ENCODE measurements at regions not wholly inside any gene's neighbourhood (a gene's known extent, or its start where the extent isn't known, plus 50 kb on each side); places are given as distances from the start of the nearest gene placed in this dataset.

- no peak for DNase-seq (ENCODE audit: low read depth in 4 of 4, low spot score in 3 of 4)
Observed at GRCh38 chr2:100658017-100658416, 95.2 kb downstream of the PDCL3 start.

GRCh38 chr2:100660851-100661584, 98.2 kb downstream of the PDCL3 start:
- DNase-seq (ENCODE audit: low read depth in 4 of 4, low spot score in 3 of 4): no peak

DNA sequence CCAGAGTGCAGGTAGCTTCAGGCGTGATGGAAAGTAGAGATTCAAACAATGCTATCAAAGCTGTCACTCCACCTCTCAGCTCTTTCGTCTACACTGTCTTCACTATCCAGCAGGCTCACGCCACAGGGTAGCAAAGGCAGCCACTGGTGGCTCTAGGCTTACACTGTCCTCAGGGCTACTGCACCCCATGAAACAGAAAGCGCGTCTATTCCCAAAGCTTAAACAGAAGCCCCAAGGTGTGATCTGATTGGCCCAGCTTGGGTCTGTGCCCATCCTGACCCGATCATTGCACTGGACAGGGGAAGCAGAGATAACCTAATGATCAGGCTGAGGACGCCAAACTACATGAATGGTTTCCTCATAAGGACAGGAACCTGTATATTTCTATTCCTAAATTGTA, 100.1 kb downstream of the PDCL3 start:
- DNase-seq (ENCODE audit: low read depth in 4 of 4, low spot score in 3 of 4): no peak

DNA sequence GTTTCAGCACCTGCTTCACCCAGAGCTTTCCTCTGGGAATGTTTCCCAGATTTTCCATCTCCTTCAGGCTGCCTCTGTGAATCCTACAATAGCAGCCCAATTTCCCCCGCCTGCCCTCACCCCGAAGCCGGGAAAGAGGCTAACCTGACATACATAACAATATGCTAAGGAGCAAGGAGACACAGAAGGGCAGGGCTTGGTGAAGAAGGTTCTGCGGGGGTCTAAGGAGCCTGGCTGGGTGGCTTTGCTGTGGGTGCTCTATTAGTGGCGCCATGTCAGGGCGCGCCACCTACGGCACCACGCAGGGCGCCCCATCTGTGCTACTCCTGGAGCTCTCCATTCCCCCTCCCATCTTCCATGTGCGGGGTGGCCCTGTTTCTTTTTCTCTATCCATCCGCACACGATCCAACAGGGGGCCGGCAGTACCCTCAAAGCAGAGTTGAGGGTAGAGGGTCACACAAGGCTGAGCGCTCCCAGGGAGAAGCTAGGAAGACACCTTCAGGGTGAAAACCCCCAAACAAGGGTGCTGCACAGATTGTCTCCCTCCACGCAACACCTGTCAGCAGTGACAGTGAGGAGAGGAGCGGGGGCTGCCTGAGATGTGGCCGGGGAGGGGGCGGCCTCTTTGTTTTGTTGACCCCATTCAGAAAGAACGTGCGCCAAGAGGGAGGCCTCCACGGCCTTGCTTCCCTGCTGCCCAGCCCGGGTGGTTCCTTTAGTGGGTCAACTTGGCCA, 101.4 kb downstream of the PDCL3 start:
- DNase-seq (ENCODE audit: low read depth in 4 of 4, low spot score in 3 of 4): no peak

DNA sequence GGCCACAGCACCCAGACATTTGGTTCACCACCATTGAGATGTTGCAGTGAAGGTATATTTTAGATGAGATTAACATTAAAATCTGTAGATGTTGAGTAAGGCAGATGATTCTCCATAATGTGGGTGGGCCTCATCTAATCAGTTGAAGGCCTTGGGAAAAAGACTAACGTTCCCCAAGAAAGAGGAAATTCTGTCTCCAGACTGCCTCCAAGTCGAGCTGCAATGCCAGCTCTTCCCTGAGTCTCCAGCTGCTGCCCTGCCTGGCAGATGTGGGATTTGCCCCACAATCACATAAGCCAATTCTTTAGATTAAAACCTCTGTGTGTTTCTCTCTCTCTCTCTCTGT, 101.9 kb downstream of the PDCL3 start:
- DNase-seq (ENCODE audit: low read depth in 4 of 4, low spot score in 3 of 4): no peak

- DNase-seq (ENCODE audit: low read depth in 4 of 4, low spot score in 3 of 4): no peak
Observed at GRCh38 chr2:100666996-100667395, 104.2 kb downstream of the PDCL3 start.

DNA sequence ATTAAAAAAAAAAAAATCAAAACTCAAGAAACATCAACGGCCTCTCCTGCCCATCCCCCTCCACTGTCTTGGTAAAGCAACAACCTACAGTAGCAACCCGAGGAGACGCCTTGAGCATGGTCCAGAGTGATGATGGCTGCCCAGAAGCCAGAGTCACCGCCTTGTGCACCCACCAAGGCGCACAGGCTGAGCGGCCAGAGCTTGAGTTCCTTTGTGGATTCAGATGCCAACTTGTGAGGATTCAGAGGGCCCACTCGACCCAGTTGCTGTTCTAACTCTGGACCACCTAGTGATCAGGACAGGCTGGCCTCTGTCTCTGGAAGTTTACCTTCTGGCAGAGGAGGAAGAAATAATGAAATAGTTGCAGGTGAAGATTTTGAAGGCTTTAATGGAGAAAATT, 105.0 kb downstream of the PDCL3 start:
- DNase-seq (ENCODE audit: low read depth in 4 of 4, low spot score in 3 of 4): no peak

DNA sequence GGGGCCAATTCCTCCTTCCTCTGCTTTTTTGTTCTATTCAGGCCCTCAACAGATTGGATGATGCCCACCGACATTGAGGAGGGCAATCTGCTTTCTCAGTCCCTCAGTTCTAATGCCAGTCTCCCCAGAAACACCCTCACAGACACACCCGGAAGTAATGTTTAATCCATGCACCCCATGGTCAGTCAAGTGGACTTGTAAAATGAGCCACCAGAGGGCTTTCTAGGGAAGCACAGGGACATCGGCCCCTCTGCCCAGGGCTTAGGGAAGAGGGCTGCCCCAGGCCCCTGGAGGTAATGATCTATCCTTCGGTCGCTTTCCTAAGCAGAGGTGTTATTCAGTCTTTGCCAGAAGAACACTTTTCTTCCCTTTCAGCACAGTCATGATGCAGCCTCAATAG, 107.4 kb downstream of the PDCL3 start:
- no peak for DNase-seq (ENCODE audit: low read depth in 4 of 4, low spot score in 3 of 4)

DNA sequence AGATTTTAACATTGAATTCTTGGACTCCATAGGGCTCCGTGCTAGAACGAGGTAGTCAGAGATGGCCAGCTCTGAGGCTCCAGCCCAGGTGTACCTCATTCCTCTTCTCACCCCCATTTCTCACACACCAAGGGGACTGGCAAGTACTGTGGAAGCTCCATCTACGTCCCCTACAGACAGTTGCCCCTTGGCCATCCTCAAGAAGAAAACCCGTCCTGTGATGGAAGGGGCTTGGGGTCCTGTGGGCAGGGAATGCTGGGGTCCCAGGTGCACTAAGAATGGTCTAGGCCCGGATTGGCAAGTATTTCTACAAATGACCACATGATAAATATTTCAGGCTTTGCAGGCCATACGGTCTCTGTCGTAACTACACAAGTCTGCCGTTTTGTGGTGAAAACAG, 110.3 kb downstream of the PDCL3 start:
- DNase-seq (ENCODE audit: low read depth in 4 of 4, low spot score in 3 of 4): no peak

- DNase-seq (ENCODE audit: low read depth in 4 of 4, low spot score in 3 of 4): no peak
Observed at GRCh38 chr2:100673691-100674485, 111.1 kb downstream of the PDCL3 start.

DNA sequence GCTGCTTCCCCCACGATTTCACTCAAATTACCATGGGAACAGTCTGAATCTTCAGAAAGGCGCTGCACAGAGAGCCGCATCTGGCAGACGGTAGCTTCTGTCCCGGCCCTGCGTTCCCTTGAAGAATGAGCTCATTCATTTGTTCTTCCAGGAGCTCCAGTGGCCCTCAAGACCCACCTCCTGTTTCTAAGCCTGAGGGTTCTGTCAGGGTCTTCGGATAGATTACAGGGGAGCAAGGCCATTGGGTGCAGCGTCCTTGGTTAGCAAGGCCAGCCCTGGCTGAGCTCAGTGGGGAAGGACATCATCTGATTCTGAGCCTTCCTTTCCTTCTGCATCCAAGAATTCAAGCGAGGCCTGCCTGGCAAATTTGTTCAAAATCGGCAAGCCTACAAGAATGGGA, 111.9 kb downstream of the PDCL3 start:
- no peak for DNase-seq (ENCODE audit: low read depth in 4 of 4, low spot score in 3 of 4)

GRCh38 chr2:100675373-100675772, 112.6 kb downstream of the PDCL3 start:
- DNase-seq (ENCODE audit: low read depth in 4 of 4, low spot score in 3 of 4): no peak

DNA sequence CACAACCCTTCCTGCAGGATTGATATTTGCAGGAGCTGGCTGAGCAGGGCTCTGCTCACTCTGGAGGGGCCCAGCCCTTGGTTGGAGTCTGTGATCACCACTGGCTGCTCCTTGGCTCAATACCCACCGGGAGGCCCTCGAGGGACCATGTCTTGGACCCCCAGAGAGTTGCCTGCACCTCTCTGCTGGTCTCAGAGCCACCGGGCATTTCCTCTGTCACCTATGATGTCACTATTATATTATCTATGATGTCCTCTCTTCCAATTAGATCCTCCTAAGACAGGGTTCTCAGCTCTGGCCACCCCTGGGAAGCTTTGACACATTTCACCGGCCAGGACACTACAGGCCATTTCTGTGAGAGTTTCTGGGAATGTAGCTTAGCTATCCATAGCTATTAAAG, 113.1 kb downstream of the PDCL3 start:
- no peak for DNase-seq (ENCODE audit: low read depth in 4 of 4, low spot score in 3 of 4)

- DNase-seq (ENCODE audit: low read depth in 4 of 4, low spot score in 3 of 4): no peak
Observed at GRCh38 chr2:100676346-100676745, 113.6 kb downstream of the PDCL3 start.

DNA sequence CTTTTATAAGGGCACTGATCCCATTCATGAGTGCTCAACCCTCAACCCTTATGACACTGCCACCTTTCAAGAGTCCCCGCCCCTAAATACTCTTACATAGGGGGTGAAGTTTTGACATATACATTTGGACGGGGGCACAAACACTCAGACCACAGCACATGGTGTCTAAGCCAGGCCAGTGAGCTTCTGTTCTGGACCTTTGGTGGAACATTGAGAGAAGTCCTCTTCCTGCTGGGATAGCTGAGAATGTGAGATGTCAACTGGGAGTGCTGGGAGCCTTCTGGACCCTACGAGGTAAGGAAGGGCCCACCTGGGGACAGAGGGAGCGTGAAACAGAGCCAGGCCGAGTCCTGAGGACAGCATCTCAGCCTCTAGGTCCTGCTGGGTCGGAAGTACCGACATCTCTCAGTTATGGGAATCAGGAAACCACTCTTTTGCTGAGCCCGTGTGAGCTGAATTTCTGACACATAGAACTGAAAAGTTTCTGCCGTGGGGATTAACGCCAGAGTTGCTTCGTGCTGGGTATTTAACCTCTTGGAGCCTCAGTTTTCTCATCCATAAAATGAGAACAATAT, 114.9 kb downstream of the PDCL3 start:
- DNase-seq (ENCODE audit: low read depth in 4 of 4, low spot score in 3 of 4): no peak

- DNase-seq (ENCODE audit: low read depth in 4 of 4, low spot score in 3 of 4): no peak
Observed at GRCh38 chr2:100679211-100679610, 116.4 kb downstream of the PDCL3 start.

- DNase-seq (ENCODE audit: low read depth in 4 of 4, low spot score in 3 of 4): no peak
Observed at GRCh38 chr2:100682536-100682935, 119.7 kb downstream of the PDCL3 start.

- DNase-seq (ENCODE audit: low read depth in 4 of 4, low spot score in 3 of 4): no peak
Observed at GRCh38 chr2:100683231-100683630, 120.4 kb downstream of the PDCL3 start.

- no peak for DNase-seq (ENCODE audit: low read depth in 4 of 4, low spot score in 3 of 4)
Observed at GRCh38 chr2:100691846-100692245, 128.1 kb upstream of the NPAS2 start.

DNA sequence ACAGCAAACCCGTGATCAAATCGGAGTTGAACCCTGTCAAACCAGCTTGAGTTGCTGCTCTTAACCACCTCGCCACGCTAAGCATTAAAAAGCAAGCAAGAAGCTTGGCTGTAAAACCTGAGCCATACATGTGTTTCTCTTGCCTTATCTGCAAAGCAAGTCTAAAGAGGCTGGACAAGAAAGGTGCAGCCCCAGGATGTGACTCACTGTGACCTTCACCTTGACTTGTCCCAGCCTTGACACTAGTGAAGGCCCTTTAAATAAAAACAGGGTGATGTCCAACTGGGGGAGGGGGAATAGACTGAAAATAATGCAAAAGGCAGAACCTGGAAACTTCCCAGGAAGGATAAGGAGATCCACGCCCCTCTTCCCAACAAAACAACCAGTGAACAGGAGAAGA, 127.6 kb upstream of the NPAS2 start:
- no peak for DNase-seq (ENCODE audit: low read depth in 4 of 4, low spot score in 3 of 4)

GRCh38 chr2:100692906-100693305, 127.0 kb upstream of the NPAS2 start:
- DNase-seq (ENCODE audit: low read depth in 4 of 4, low spot score in 3 of 4): no peak
